ENCODE measurements at regions not wholly inside any gene's neighbourhood (a gene's known extent, or its start where the extent isn't known, plus 50 kb on each side); places are given as distances from the start of the nearest gene placed in this dataset.

DNA sequence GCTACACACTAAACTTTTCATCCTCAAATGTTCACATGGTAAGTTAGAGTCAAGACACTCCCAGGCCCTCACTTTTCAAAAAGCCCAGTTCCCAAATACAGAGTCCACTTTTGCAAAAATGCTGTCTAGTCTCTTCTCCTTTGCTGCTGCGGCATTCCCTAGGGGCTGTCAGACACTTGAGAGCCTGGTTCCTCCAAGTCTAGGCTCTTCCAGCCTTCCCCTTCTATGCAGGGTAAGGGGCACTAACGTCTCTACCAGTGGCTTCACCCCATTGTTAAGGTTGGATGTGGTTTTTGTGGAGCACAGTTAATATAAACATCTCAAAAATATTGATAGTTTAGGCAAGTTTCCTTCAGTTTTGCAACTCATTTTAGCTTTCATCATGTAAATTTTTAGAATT is 181.5 kb downstream of the KIF18A start:
- peaks cover 11% of the 10 kb centered on the region for H3K9me3 Mint-ChIP-seq
- no peak for ATAC-seq
- H3K36me3 Mint-ChIP-seq (ENCODE audit: low read depth) = no peaks in the 10 kb centered on the region
- no peak overlapping the region for H3K4me2 ChIP-seq
- no peak overlapping the region for H3K27ac Mint-ChIP-seq
- no peak overlapping the region for H3K4me3 ChIP-seq
- H3K27me3 Mint-ChIP-seq (ENCODE audit: insufficient read depth, low read depth, poor library complexity) = no peaks in the 10 kb centered on the region
- no peaks in the 10 kb centered on the region for H3K27me3 ChIP-seq (ENCODE audit: insufficient read depth)
- no peaks in the 10 kb centered on the region for H3K4me1 Mint-ChIP-seq
- no peak for DNase-seq (ENCODE audit: low spot score)
- no peaks in the 10 kb centered on the region for H4K20me1 ChIP-seq (replicated peaks; ENCODE audit: insufficient read depth)
- H3K4me1 ChIP-seq (ENCODE audit: insufficient read depth) = no peaks in the 10 kb centered on the region
- TF ChIP-seq STAT1 (IDR thresholded peaks at IDR 0.05; ENCODE audit: unreplicated experiment) (no peak), ZNF331 (CRISPR knock-in tag; IDR thresholded peaks at IDR 0.05; ENCODE audit: low read depth) (no peak)
- no peak overlapping the region for H3K27ac ChIP-seq (ENCODE audit: low read depth)
- H3K4me3 Mint-ChIP-seq = no peak overlapping the region
- no peaks in the 10 kb centered on the region for H3K9me2 ChIP-seq (ENCODE audit: insufficient read depth)
- no peaks in the 10 kb centered on the region for H3K79me2 ChIP-seq (replicated peaks; ENCODE audit: insufficient read depth)
- H2AFZ ChIP-seq = no peak overlapping the region
- no peaks in the 10 kb centered on the region for H3K36me3 ChIP-seq (ENCODE audit: insufficient read depth)
- H3F3A ChIP-seq (replicated peaks; ENCODE audit: low read depth) = no peaks in the 10 kb centered on the region

GRCh38 chr11:27921472-27921871 is 186.5 kb downstream of the KIF18A start:
- H4K20me1 ChIP-seq (replicated peaks; ENCODE audit: insufficient read depth) = no peaks in the 10 kb centered on the region
- H3F3A ChIP-seq (replicated peaks; ENCODE audit: low read depth) = no peaks in the 10 kb centered on the region
- ATAC-seq = no peak
- TF ChIP-seq JUNB (IDR thresholded peaks at IDR 0.05; ENCODE audit: unreplicated experiment) (no peak), CTCF (conservative IDR thresholded peaks at IDR 0.05; ENCODE audit: low read depth in 2 of 2) (no peak), CREB1 (CRISPR knock-in tag; IDR thresholded peaks at IDR 0.05; ENCODE audit: low read depth) (no peak), ZNF114 (CRISPR knock-in tag; IDR thresholded peaks at IDR 0.05) (no peak), STAT1 (IDR thresholded peaks at IDR 0.05; ENCODE audit: unreplicated experiment) (no peak), ZNF331 (CRISPR knock-in tag; IDR thresholded peaks at IDR 0.05; ENCODE audit: low read depth) (no peak), NANOG (IDR thresholded peaks at IDR 0.05; ENCODE audit: borderline replicate concordance) (no peak), ETS1 (IDR thresholded peaks at IDR 0.05) (no peak), EZH2 (IDR thresholded peaks at IDR 0.05; ENCODE audit: low read depth, unreplicated experiment) (no peak)
- TF ChIP-seq, protein P1, sequence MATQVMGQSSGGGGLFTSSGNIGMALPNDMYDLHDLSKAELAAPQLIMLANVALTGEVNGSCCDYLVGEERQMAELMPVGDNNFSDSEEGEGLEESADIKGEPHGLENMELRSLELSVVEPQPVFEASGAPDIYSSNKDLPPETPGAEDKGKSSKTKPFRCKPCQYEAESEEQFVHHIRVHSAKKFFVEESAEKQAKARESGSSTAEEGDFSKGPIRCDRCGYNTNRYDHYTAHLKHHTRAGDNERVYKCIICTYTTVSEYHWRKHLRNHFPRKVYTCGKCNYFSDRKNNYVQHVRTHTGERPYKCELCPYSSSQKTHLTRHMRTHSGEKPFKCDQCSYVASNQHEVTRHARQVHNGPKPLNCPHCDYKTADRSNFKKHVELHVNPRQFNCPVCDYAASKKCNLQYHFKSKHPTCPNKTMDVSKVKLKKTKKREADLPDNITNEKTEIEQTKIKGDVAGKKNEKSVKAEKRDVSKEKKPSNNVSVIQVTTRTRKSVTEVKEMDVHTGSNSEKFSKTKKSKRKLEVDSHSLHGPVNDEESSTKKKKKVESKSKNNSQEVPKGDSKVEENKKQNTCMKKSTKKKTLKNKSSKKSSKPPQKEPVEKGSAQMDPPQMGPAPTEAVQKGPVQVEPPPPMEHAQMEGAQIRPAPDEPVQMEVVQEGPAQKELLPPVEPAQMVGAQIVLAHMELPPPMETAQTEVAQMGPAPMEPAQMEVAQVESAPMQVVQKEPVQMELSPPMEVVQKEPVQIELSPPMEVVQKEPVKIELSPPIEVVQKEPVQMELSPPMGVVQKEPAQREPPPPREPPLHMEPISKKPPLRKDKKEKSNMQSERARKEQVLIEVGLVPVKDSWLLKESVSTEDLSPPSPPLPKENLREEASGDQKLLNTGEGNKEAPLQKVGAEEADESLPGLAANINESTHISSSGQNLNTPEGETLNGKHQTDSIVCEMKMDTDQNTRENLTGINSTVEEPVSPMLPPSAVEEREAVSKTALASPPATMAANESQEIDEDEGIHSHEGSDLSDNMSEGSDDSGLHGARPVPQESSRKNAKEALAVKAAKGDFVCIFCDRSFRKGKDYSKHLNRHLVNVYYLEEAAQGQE (IDR thresholded peaks at IDR 0.05; ENCODE audit: unreplicated experiment) = no peak

More at GRCh38 chr11:27921472-27921871, 186.5 kb downstream of the KIF18A start:
- DNase-seq (ENCODE audit: low spot score) = no peak
- no peak overlapping the region for H3K4me3 ChIP-seq
- H3K27ac Mint-ChIP-seq = no peak overlapping the region
- H2AFZ ChIP-seq = no peak overlapping the region
- H3K4me1 Mint-ChIP-seq = no peaks in the 10 kb centered on the region
- H3K79me2 ChIP-seq (replicated peaks; ENCODE audit: insufficient read depth) = no peaks in the 10 kb centered on the region
- no peaks in the 10 kb centered on the region for H3K27me3 ChIP-seq (ENCODE audit: insufficient read depth)
- no peaks in the 10 kb centered on the region for H3K36me3 ChIP-seq (ENCODE audit: insufficient read depth)
- H3K4me1 ChIP-seq (ENCODE audit: insufficient read depth) = no peaks in the 10 kb centered on the region
- H3K27me3 Mint-ChIP-seq (ENCODE audit: insufficient read depth, low read depth, poor library complexity) = no peaks in the 10 kb centered on the region
- no peaks in the 10 kb centered on the region for H3K9me2 ChIP-seq (ENCODE audit: insufficient read depth)
- H3K9me3 Mint-ChIP-seq = peaks cover 11% of the 10 kb centered on the region
- no peak overlapping the region for H3K27ac ChIP-seq (ENCODE audit: low read depth)
- no peak overlapping the region for H3K4me3 Mint-ChIP-seq
- H3K4me2 ChIP-seq = no peak overlapping the region
- H3K36me3 Mint-ChIP-seq (ENCODE audit: low read depth) = no peaks in the 10 kb centered on the region
